Left kidney (tissue), 1 donor: ENCODE measurements at regions not wholly inside any gene's neighbourhood (a gene's known extent, or its start where the extent isn't known, plus 50 kb on each side); places are given as distances from the start of the nearest gene placed in this dataset.
A peak's percentile ranks its signal among the peaks of the same experiment; 100 is the strongest.

Experiments
- DNase-seq: peaks from one replicate; pipeline ENCODE4 v3.0.0-alpha.2; 2013

DNA sequence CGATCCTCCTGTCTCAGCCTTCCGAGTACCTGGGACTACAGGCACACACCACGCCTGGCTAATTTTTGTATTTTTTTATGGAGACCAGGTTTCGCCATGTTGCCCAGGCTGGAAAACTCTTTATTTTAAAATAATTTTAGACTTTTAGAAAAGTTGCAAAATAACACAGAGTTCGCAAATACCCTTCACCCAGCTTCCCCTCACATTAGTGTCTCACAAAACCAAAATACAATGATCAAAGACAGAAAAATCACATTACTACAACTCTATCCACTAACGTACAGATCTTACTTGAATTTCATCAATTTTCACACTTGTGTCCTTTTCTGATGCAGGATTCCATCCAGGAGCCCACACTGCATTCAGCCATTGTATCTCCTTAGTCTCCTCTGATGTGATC is 58.8 kb upstream of the ERRFI1 start:
- DNase-seq: no peak

DNA sequence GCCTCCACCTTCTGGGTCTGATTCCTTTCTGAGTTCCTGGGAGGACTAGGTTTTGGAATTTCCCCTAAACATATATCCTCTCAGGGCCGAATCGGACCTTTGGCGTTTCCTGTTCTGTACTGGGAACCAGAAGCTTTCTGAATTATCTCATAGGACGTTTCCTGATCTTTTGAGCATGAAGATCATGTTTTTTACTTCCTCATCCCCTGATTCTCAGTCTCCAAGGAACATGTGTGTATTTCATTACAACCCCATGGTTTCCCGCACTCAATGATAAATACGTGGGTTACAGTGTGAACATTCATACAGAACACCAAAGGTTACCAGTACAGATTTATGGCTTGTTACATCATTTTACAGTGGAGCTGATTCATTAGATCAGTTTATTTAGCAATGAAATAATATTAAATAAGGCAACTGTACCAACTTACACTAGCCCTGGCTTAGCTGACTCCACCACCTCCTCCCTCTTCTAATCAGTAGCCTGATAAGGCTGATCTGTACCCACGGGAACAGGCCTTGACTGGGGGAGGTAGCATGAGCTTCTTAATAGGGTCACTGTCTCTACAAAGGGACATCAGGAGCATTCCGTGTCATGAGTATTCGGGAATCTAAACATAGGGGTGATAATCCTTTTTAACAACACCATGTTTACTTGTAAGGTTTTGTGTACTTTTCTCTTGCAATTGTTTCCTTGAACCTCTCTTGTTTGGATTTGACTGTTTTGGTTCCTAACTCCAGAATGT is 57.8 kb upstream of the ERRFI1 start:
- DNase-seq: no peak

DNA sequence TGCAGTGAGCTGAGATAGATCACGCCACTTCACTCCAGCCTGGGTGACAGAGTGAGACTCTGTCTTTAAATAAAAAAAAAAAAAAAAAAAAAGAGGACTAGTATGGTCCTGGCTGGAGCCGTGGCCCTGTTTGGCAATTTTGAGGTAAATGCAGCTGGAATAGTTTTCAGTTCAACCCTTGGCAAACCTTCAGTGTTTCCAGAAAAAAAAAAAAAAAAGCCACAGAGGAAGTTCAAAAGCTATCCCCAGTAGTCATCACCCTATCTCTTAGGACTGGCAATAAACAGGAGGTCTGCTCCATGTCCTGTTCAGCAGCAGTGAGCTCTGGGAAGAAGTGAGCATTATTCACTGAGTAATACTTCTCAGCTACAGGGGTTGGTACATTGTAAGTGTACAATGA is 56.8 kb upstream of the ERRFI1 start:
- no peak for DNase-seq

DNA sequence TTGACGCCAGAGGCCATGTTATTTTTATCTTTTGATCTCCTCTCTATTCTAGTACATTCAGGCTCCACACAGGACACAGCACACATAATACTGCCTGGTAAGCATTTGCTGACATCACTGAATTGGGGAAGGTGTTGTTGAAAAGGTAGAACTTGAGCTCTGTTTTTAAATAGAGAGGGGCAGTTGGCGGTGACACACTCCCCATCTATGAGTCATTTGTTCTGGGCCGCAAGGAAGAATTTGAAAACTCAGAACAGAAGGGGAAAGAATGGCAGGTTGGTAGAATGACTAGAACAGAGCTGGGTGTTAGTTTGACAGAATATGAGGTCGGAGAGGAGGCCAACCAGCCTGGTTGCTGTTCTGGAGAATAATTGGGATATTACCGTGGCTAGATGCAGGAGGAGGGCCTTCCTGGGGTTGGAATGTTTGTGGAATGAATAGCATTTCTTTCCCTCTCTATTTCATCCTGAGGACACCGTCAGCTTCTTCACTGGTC is 52.1 kb upstream of the ERRFI1 start:
- no peak for DNase-seq

DNA sequence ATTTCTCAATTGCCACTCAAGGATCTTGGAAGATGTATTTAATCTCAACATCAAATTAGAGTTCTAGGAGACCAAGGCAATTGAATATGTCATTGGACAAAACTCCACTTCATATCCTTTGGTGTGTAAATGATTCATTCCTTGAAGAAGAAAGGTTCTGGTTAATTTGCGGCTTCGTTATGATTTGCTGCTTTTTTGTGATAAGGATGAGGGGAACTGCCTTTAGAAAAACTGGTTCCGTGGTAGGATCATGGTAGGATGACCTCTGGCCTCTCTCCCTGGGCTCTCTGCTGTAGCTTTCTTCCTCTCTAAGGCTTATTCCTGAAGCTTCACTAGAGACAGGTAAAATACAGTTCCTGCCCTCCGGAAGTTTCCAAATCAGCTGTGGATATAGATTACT is 51.5 kb upstream of the ERRFI1 start:
- DNase-seq: no peak

DNA sequence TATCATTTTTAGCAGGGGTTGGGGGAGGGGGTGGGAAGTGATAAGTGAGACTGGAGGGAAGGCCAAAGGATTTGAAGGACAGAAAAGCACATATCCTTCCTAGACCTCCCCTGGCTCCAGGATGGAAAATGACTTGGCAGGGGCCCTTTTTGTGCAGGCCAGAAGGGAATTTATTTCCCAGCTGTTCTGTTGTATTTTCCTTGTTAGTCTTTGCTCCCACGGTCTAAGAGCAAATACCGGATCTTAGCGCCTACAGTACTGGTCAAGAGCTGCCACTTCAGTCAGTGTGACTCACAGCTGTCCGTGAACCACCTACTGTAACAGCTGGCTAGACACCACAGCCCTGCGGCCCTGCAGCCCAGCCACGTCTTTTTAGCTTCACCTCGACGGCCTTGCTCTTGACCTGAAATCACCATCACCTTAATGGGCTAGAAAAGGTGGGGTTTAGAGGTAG is 51.0 kb upstream of the ERRFI1 start:
- DNase-seq: peak; percentile 37

DNA sequence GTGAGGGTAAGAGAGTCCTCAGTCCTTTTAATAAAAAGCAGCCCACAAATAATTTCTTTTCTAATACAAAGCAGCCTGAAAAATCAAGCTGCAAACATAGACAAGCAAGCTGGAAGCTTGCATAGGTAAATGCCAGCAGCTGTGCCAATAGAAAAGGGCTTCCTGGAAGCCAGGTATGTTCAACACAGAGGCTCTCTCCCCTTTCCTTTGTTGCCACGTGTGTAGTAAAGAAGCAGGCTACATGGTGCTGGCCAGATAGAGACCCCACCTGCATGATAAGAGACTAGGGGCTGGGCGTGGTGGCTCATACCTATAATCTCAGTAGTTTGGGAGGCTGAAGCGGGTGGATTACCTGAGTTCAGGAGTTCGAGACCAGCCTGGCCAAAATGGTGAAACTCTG is 50.1 kb upstream of the ERRFI1 start:
- no peak for DNase-seq
